ENCODE measurements at regions not wholly inside any gene's neighbourhood (a gene's known extent, or its start where the extent isn't known, plus 50 kb on each side); places are given as distances from the start of the nearest gene placed in this dataset.
"Not testable (repeated sequence)": the region's sequence is repeated elsewhere in the genome, so short reads cannot be mapped to it uniquely, and the experiment has no call there.

DNA sequence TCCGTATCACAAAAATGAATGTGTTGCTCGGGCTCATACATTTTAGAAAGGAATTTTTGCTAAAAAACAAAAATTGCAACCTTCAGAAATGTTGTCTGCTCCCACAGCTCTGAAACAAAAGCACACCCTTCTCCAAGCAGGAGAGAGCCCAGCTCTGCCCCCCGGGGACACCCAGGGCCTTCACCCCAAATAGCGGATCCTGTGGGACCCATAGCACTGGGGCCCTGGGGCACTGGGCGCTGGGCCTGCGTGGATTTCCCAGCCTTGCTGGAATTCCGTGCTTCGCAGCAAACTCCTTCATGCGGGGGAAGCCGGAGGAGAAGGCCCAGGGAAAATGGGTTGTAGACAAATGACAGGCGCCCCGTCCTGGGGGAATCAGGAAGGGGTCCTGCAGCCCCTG is 50.5 kb upstream of the SFSWAP start:
- not testable (repeated sequence) for DNase-seq (ENCODE audit: low read depth); FAIRE-seq; H3K36me3 ChIP-seq (ENCODE audit: control insufficient read depth, insufficient read depth, low read length); H3K27me3 ChIP-seq (ENCODE audit: control insufficient read depth, insufficient read depth, low read length); H3K4me3 ChIP-seq (ENCODE audit: low read depth, low read length)
